IMR-90 (cell line): ENCODE measurements at regions not wholly inside any gene's neighbourhood (a gene's known extent, or its start where the extent isn't known, plus 50 kb on each side); places are given as distances from the start of the nearest gene placed in this dataset.

Experiments used
- BHLHE40 ChIP-seq: fragments of 150-350 bp; IDR thresholded peaks from 2 replicates; pipeline ENCODE4 v1.6.1; 2016; ENCODE audit warnings: mild to moderate bottlenecking, low read depth, low read length
- MXI1 ChIP-seq: IDR thresholded peaks from 2 replicates; pipeline ENCODE4 v1.6.1; 2012; ENCODE audit warnings: low read depth, mild to moderate bottlenecking, low read length, moderate library complexity, borderline replicate concordance
- POLR2A ChIP-seq: IDR thresholded peaks from 2 replicates; pipeline ENCODE4 v1.6.1; 2012; ENCODE audit warnings: mild to moderate bottlenecking, low read depth, low read length
- TF ChIP-seq, protein P1 (sequence below): fragments of 150-350 bp; IDR thresholded peaks from 2 replicates; pipeline ENCODE4 v1.6.1; 2017; ENCODE audit warnings: mild to moderate bottlenecking, antibody characterized with exemption, low read length, low read depth
- TF ChIP-seq, protein P2 (sequence below): conservative IDR thresholded peaks from 2 replicates; pipeline ENCODE4 v1.5.1; 2012; ENCODE audit warnings: mild to moderate bottlenecking, low read depth, low read length, improper control_type of control experiment

DNA sequence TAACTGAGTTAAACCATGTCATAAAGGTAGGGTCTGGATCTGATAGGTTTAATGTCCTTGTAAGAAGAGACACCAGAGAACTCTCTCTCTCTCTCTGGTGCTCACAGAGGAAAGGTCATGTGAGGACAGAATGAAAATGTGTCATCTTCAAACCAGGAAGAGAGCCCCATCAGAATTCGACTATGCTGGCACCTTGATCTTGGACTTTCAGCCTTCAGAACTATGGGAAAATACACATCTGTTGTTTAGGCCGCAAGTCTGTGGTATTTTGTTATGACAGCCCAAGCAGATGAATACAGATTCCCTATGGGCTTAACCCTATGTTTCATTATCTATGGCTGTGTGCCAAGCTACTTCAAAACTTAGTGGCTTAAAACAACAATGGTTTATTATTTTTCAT is 105.5 kb upstream of the DDIT4L start:
- TF ChIP-seq POLR2A (no peak), MXI1 (no peak), BHLHE40 (no peak)
- TF ChIP-seq, protein P1, sequence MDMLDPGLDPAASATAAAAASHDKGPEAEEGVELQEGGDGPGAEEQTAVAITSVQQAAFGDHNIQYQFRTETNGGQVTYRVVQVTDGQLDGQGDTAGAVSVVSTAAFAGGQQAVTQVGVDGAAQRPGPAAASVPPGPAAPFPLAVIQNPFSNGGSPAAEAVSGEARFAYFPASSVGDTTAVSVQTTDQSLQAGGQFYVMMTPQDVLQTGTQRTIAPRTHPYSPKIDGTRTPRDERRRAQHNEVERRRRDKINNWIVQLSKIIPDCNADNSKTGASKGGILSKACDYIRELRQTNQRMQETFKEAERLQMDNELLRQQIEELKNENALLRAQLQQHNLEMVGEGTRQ, result no peak
- TF ChIP-seq, protein P2, sequence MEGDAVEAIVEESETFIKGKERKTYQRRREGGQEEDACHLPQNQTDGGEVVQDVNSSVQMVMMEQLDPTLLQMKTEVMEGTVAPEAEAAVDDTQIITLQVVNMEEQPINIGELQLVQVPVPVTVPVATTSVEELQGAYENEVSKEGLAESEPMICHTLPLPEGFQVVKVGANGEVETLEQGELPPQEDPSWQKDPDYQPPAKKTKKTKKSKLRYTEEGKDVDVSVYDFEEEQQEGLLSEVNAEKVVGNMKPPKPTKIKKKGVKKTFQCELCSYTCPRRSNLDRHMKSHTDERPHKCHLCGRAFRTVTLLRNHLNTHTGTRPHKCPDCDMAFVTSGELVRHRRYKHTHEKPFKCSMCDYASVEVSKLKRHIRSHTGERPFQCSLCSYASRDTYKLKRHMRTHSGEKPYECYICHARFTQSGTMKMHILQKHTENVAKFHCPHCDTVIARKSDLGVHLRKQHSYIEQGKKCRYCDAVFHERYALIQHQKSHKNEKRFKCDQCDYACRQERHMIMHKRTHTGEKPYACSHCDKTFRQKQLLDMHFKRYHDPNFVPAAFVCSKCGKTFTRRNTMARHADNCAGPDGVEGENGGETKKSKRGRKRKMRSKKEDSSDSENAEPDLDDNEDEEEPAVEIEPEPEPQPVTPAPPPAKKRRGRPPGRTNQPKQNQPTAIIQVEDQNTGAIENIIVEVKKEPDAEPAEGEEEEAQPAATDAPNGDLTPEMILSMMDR, result no peak
